HG03103 (cell line): ENCODE measurements at regions not wholly inside any gene's neighbourhood (a gene's known extent, or its start where the extent isn't known, plus 50 kb on each side); places are given as distances from the start of the nearest gene placed in this dataset.

Source experiments
- ATAC-seq: cut with Tn5 transposase; IDR thresholded peaks from one replicate; pipeline ENCODE4 v1.9.1; 2021; ENCODE audit warnings: low read depth; ENCODE audit not compliant: unreplicated experiment

GRCh38 chr4:151842430-151843079 is 81.7 kb upstream of the GATB start:
- no peak for ATAC-seq

DNA sequence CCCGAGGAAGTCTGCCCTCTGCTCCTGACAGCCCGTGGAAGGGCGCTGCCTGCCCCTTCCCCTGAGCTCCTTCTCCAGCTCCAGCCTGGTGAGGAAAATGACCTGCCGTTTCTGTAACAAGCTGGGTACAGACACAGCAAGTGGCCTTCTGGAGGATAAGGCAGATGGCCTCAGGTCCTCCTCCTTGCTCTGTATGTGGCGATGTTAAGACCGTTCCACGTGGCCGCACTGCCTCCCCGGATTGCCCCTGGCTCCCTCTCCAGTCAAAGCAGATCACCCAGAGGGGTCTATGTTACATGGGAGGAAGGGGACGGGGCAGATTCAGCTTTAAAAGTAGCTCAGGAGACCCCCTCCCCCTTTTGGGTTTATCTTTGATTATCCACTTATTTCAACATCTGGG is 80.3 kb upstream of the GATB start:
- no peak for ATAC-seq

DNA sequence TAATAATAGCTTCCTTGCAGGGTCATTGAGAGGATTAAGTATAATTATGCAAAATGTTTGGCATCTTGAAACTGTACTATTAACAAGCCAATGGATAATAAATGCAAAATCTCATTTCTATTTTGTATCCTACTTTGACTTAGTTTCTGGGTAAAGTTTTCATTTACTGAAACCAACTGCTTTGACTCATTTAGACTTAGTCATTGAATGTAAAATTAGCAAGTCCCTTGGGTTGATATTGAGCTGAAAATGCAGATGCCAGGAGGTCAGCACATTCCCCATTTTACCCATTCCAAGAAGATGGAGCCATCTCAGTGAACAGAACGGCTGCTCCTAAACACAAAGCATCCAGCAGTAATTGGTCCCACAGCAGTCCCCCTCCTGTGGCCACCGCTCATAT is 74.7 kb upstream of the GATB start:
- ATAC-seq, result no peak

GRCh38 chr4:151833174-151833573 is 72.4 kb upstream of the GATB start:
- peak; percentile 69 for ATAC-seq

DNA sequence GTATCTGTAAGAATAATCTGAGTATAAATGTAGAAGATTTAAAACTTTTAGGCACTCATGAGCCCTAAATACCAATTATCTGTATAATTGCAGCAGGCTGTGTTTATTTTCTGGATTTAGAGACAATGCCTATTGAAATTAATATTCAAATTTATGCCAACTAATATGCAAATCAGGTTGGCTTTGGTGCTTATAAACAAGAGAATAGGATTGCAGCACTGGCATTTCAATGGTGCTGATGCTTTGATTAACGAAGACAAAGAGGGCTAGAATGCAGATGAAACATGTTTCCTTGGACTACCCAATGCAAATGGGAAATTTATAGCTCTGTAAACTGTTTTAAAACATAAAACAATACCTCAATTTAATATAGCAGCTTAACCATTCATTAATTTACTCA is 70.7 kb upstream of the GATB start:
- ATAC-seq, result no peak

DNA sequence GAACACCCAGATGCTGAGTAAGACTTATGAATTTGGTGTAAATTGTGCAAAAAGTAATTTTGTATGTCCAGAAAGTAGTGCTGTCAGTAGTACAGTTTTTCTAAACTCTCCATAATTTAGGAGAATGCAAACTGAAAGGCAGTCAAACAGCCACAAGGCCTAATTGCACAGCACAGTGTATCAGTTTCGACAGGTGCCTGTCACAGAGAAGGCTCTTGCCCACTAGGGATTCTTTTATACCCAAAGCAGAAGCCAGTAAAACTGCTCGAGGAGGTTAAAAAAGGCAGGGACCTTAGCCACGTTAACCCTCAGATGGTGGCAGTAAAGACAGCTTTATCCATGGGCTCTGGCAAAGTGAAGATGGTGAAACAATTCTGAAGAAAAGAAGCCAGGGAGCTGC is 69.4 kb upstream of the GATB start:
- ATAC-seq, result no peak

DNA sequence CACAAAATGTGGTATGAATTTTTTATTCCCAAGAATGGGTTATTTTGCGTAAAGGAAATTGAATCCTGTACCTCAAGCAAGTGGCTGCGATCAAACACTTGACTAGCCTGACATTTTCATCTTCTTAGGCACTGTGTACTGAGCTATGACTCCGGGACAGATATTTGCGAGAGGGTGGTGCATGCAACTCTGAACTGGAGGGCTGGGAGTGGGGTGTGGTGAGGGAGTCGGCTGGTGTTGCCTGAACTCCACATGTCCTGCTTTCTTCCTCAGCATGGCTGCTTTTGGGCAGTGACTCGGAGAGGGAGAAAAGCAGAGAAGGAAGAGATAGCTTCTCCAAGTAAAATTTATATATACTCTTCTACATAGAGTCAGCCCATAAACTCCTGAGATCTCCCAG is 68.5 kb upstream of the GATB start:
- no peak for ATAC-seq

DNA sequence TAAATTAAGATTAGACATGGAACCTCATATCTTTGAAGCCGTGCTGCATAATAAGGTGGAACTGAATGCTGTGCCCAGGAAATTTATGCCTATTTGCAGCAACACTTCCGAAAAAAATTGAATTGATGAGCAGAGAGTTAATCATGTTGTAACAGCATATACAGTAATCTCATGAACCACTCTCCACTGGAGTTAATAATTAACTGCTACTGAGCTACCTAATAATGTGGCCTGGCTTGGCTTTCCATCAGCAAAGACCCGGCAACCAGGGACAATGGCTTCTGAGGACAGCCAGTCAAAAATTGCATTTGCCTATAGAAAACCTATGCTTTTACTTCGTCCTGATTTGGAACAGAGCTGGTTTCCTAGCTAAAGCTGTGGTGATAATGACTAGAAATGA is 63.8 kb upstream of the GATB start:
- ATAC-seq, result no peak

- ATAC-seq, result no peak
These were observed 61.5 kb upstream of the GATB start for GRCh38 chr4:151822331-151822730.

- no peak for ATAC-seq
These were observed 59.2 kb upstream of the GATB start for GRCh38 chr4:151820004-151820403.

DNA sequence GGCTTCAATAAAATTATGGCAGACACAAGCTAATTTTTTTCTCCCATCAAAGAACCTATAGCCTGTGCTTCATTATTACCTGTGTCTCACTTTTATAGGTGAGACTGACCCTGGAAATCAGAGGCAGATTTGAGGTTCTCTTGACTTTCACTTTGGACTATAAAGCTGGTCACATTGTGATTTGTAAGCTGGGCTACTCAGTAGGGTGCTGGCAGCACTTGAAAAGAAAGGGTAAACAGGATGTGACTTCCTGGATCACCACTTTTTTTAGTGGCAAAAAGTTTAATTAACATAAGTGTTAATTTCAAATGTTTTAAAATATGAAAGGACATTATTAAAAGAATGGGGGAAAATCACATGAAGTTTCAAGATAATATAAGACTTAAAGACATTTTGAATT is 50.6 kb upstream of the GATB start:
- no peak for ATAC-seq
